B cell (primary cell): ENCODE measurements at regions not wholly inside any gene's neighbourhood (a gene's known extent, or its start where the extent isn't known, plus 50 kb on each side); places are given as distances from the start of the nearest gene placed in this dataset.

ENCODE experiments used
- ATAC-seq: fragments of 200-7000 bp; cut with Tn5 transposase; one replicate; pipeline ENCODE4 v1.10.0; 2021; ENCODE audit warnings: low read depth, mild to moderate bottlenecking, moderate number of reproducible peaks, moderate library complexity
- CTCF ChIA-PET: fragments of 350-600 bp; sonication (Branson Sonifier 250); formaldehyde crosslinking; loops from one replicate; lab custom pipeline; 2021; ENCODE audit warnings: antibody characterized with exemption, inconsistent platforms; lab: Charles Lee
- POLR2A ChIA-PET: fragments of 350-600 bp; sonication (Branson Sonifier 250); formaldehyde crosslinking; loops from one replicate; lab custom pipeline; 2021; ENCODE audit warnings: antibody characterized with exemption; lab: Charles Lee
- DNase-seq: peaks from one replicate; pipeline ENCODE4 v3.0.0; 2013
- H2AFZ ChIP-seq: 2 replicates; pipeline ENCODE4 v1.6.1; 2012; ENCODE audit warnings: mild to moderate bottlenecking, low read depth, low read length; ENCODE audit not compliant: insufficient read depth, poor library complexity, severe bottlenecking
- H3K27ac ChIP-seq, 2 donors: 1 replicate in 1 of 2; 2 replicates in 1 of 2; pipeline ENCODE4 v1.5.1; 2012 to 2013; ENCODE audit warnings: low read length in 2 of 2, mild to moderate bottlenecking in 2 of 2, moderate library complexity in 1 of 2
- H3K27me3 ChIP-seq, 4 experiments: fragments of 200-600 bp in 1 of 4; sonication (generic) in 1 of 4; replicated peaks in 1 of 4; 1 replicate in 2 of 4; 2 replicates in 2 of 4; pipeline versions ENCODE4 v1.6.1 to v1.7.0; 2013 to 2016; ENCODE audit warnings: low read length in 3 of 4, mild to moderate bottlenecking in 2 of 4, mixed read lengths in 1 of 4, moderate library complexity in 1 of 4; ENCODE audit not compliant: insufficient read depth in 4 of 4, control insufficient read depth in 3 of 4; ENCODE audit errors: control extremely low read depth in 1 of 4
- H3K36me3 ChIP-seq, 2 experiments: replicated peaks in 1 of 2; 1 replicate in 1 of 2; 2 replicates in 1 of 2; pipeline versions ENCODE4 v1.6.1 to v1.7.1; 2013; ENCODE audit warnings: low read length in 1 of 2; ENCODE audit not compliant: insufficient read depth in 2 of 2, control insufficient read depth in 1 of 2; ENCODE audit errors: control extremely low read depth in 1 of 2, extremely low read depth in 1 of 2
- H3K4me1 ChIP-seq, 2 donors: fragments of 200-600 bp in 1 of 2; sonication (generic) in 1 of 2; 1 replicate in 1 of 2; 2 replicates in 1 of 2; pipeline versions ENCODE4 v1.5.1 to v1.6.1; 2013 to 2017; ENCODE audit warnings: low read length in 2 of 2; ENCODE audit not compliant: control insufficient read depth in 2 of 2, insufficient read depth in 2 of 2
- H3K4me2 ChIP-seq: replicated peaks from 2 replicates; pipeline ENCODE3; 2012; ENCODE audit warnings: mild to moderate bottlenecking, low read depth, low read length; ENCODE audit not compliant: poor library complexity, severe bottlenecking
- H3K4me3 ChIP-seq, 5 experiments: fragments of 200-600 bp in 1 of 5; sonication (generic) in 1 of 5; 1 replicate in 3 of 5; 2 replicates in 2 of 5; pipeline versions ENCODE4 v1.5.1 to v1.7.0; 2011 to 2016; ENCODE audit warnings: low read length in 4 of 5, mild to moderate bottlenecking in 4 of 5, low read depth in 2 of 5, control low read depth in 1 of 5, moderate library complexity in 1 of 5; ENCODE audit not compliant: insufficient read depth in 1 of 5; ENCODE audit errors: control extremely low read depth in 1 of 5, extremely low read depth in 1 of 5
- H3K79me2 ChIP-seq: fragments of 200-600 bp; sonication (generic); one replicate; pipeline ENCODE4 v1.6.0; 2016; ENCODE audit warnings: low read length; ENCODE audit not compliant: control insufficient read depth, insufficient read depth
- H3K9ac ChIP-seq: fragments of 200-600 bp; sonication (generic); 2 replicates; pipeline ENCODE4 v1.6.1; 2017; ENCODE audit warnings: mild to moderate bottlenecking, low read length, moderate library complexity
- H3K9me3 ChIP-seq, 3 donors: one replicate each; pipeline versions ENCODE4 v1.6.1 to v1.7.1; 2013; ENCODE audit warnings: low read length in 2 of 3; ENCODE audit not compliant: control insufficient read depth in 2 of 3, insufficient read depth in 1 of 3; ENCODE audit errors: control extremely low read depth in 1 of 3
- H4K20me1 ChIP-seq: 2 replicates; pipeline ENCODE4 v1.6.0; 2012; ENCODE audit warnings: mild to moderate bottlenecking, low read length; ENCODE audit not compliant: insufficient read depth, control insufficient read depth, poor library complexity, severe bottlenecking
- H3K27ac Mint-ChIP-seq: one replicate; pipeline ENCODE4 v1.8.0; 2021; ENCODE audit warnings: mixed read lengths
- H3K27me3 Mint-ChIP-seq: one replicate; pipeline ENCODE4 v1.8.0; 2021; ENCODE audit warnings: mixed read lengths
- H3K4me1 Mint-ChIP-seq: one replicate; pipeline ENCODE4 v1.8.0; 2021; ENCODE audit warnings: mixed read lengths
- H3K4me3 Mint-ChIP-seq: one replicate; pipeline ENCODE4 v1.8.0; 2021; ENCODE audit warnings: mixed read lengths
- H3K9me3 Mint-ChIP-seq: one replicate; pipeline ENCODE4 v1.8.0; 2022; ENCODE audit warnings: mixed read lengths; ENCODE audit not compliant: insufficient read depth
- CTCF ChIP-seq: fragments of 200-600 bp; IDR thresholded peaks from one replicate; pipeline ENCODE4 v1.8.0; 2022; ENCODE audit warnings: antibody characterized with exemption, mild to moderate bottlenecking
- EZH2 ChIP-seq: IDR thresholded peaks from 2 replicates; pipeline ENCODE4 v1.6.1; 2012; ENCODE audit warnings: borderline replicate concordance, low read depth, mild to moderate bottlenecking, moderate library complexity, low read length; ENCODE audit not compliant: insufficient read depth, poor library complexity, severe bottlenecking
- WGBS: methylation state at CpG from one replicate; pipeline ENCODE4 v1.1.5; 2013; ENCODE audit warnings: missing lambda C conversion rate; ENCODE audit not compliant: insufficient coverage; 5-methylcytosine and 5-hydroxymethylcytosine counted together
- intact Hi-C: fragments of 100-400 bp; cut with micrococcal nuclease; formaldehyde crosslinking; loops from one replicate; pipeline ENCODE4 v1.10.0; 2022

- 95% methylated on average over 2 of the region's 2 CpGs for WGBS
- TF ChIP-seq CTCF (no peak), EZH2 (no peak)
- Histone ChIP-seq H3K9ac (no peak overlapping the region), H3K9me3 (no peaks in the 10 kb centered on the region), H3K4me1 (peaks cover 6 to 11% of the 10 kb centered on the region in 2 donors), H3K4me3 (no peak overlapping the region), H3K4me2 (no peak overlapping the region), H2AFZ (no peak overlapping the region), H3K36me3 (no peaks in the 10 kb centered on the region), H4K20me1 (no peaks in the 10 kb centered on the region), H3K79me2 (no peaks in the 10 kb centered on the region), H3K27ac (no peak overlapping the region), H3K27me3 (no peaks in the 10 kb centered on the region)
- ChIA-PET CTCF (no interaction called here), POLR2A (no interaction called here)
- ATAC-seq (no peak), DNase-seq (no peak)
- Mint-ChIP-seq H3K4me3 (no peak overlapping the region), H3K4me1 (peaks cover 10% of the 10 kb centered on the region), H3K27me3 (peaks cover 14% of the 10 kb centered on the region), H3K9me3 (no peaks in the 10 kb centered on the region), H3K27ac (no peak overlapping the region)
- intact Hi-C loops, result no loop called here
Observed at GRCh38 chr3:41112466-41112865, 86.8 kb upstream of the CTNNB1 start.

GRCh38 chr3:41115069-41115468 is 84.2 kb upstream of the CTNNB1 start:
- intact Hi-C loops, result no loop called here
- no peak overlapping the region for H3K27ac ChIP-seq
- WGBS, result 89% methylated on average over 1 of the region's 4 CpGs
- ChIA-PET CTCF (interaction anchor here (1.0 to 1.3 kb wide), 2 partner anchors 11 to 143 kb away, joined by 3 read pairs; no protein-coding TSS in a partner anchor), POLR2A (no interaction called here)
- no peak for ATAC-seq
- Mint-ChIP-seq H3K4me3 (no peak overlapping the region), H3K27me3 (peaks cover 14% of the 10 kb centered on the region), H3K4me1 (peaks cover 17% of the 10 kb centered on the region), H3K27ac (no peak overlapping the region), H3K9me3 (no peaks in the 10 kb centered on the region)
- no peaks in the 10 kb centered on the region for H4K20me1 ChIP-seq
- H3K9me3 ChIP-seq, result no peaks in the 10 kb centered on the region
- H3K79me2 ChIP-seq, result no peaks in the 10 kb centered on the region
- H3K4me2 ChIP-seq, result no peak overlapping the region
- no peak for TF ChIP-seq CTCF
- no peak for TF ChIP-seq EZH2
- no peak overlapping the region for H3K9ac ChIP-seq
- no peak overlapping the region for H2AFZ ChIP-seq
- H3K27me3 ChIP-seq, result no peaks in the 10 kb centered on the region
- H3K4me3 ChIP-seq, result no peak overlapping the region
- H3K4me1 ChIP-seq, result peaks cover 11 to 15% of the 10 kb centered on the region in 2 donors
- no peak for DNase-seq
- no peaks in the 10 kb centered on the region for H3K36me3 ChIP-seq
